GM12891 (cell line): ENCODE measurements at regions not wholly inside any gene's neighbourhood (a gene's known extent, or its start where the extent isn't known, plus 50 kb on each side); places are given as distances from the start of the nearest gene placed in this dataset.

Experiments used
- POLR2A ChIP-seq: IDR thresholded peaks from 2 replicates; pipeline ENCODE4 v1.6.1; 2011; ENCODE audit warnings: low read depth, low read length, control low read depth
- POLR2AphosphoS5 ChIP-seq: IDR thresholded peaks from 2 replicates; pipeline ENCODE4 v1.6.1; 2011; ENCODE audit warnings: low read depth, low read length, control low read depth
- POU2F2 ChIP-seq: IDR thresholded peaks from 2 replicates; pipeline ENCODE4 v1.6.1; 2011; ENCODE audit warnings: low read depth, mild to moderate bottlenecking, control low read depth, low read length, moderate library complexity
- SPI1 ChIP-seq: IDR thresholded peaks from 2 replicates; pipeline ENCODE4 v1.6.1; 2011; ENCODE audit warnings: low read depth, low read length, control low read depth
- TAF1 ChIP-seq: IDR thresholded peaks from 2 replicates; pipeline ENCODE4 v1.6.1; 2011; ENCODE audit warnings: low read depth, low read length, control low read depth

GRCh38 chr2:203817147-203817546 lies 50.4 kb upstream of the CTLA4 start:
- TF ChIP-seq POLR2A (no peak), TAF1 (no peak), POLR2AphosphoS5 (no peak), SPI1 (no peak), POU2F2 (no peak)
